ENCODE measurements at regions not wholly inside any gene's neighbourhood (a gene's known extent, or its start where the extent isn't known, plus 50 kb on each side); places are given as distances from the start of the nearest gene placed in this dataset.

DNA sequence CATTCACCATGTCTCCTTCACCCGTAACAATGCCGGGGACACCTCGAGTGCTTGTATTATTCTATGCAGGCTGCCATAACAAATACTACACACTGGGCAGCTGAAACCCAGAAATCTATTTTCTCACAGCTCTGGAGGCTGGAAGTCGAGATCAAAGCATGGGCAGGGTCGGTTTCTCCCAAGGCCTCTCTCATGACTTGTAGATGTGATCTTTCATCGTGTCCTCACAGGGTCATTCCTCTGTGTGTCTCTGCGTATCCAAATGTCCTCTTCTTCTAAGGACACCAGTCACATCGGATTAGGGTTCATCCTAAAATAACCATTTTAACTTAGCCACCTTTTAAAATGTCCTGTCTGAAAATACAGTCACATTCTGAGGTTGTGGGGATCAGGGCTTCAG lies 303.5 kb downstream of the KLF6 start:
- TF ChIP-seq, protein P1, sequence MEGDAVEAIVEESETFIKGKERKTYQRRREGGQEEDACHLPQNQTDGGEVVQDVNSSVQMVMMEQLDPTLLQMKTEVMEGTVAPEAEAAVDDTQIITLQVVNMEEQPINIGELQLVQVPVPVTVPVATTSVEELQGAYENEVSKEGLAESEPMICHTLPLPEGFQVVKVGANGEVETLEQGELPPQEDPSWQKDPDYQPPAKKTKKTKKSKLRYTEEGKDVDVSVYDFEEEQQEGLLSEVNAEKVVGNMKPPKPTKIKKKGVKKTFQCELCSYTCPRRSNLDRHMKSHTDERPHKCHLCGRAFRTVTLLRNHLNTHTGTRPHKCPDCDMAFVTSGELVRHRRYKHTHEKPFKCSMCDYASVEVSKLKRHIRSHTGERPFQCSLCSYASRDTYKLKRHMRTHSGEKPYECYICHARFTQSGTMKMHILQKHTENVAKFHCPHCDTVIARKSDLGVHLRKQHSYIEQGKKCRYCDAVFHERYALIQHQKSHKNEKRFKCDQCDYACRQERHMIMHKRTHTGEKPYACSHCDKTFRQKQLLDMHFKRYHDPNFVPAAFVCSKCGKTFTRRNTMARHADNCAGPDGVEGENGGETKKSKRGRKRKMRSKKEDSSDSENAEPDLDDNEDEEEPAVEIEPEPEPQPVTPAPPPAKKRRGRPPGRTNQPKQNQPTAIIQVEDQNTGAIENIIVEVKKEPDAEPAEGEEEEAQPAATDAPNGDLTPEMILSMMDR (IDR thresholded peaks at IDR 0.05; ENCODE audit: low read depth, low read length) = no peak
- CTCF ChIA-PET = no interaction called here
- no peak overlapping the region for H3K27ac ChIP-seq (ENCODE audit: low read depth, low read length)
- POLR2A ChIA-PET = no interaction called here
- no peaks in the 10 kb centered on the region for H3K27me3 ChIP-seq (ENCODE audit: control insufficient read depth, insufficient read depth, low read length)
- no peak overlapping the region for H3K4me3 ChIP-seq (ENCODE audit: low read depth, low read length)
- DNase-seq (ENCODE audit: low read depth, low spot score) = no peak
- peaks cover 6% of the 10 kb centered on the region for H3K9me3 ChIP-seq (ENCODE audit: control insufficient read depth, insufficient read depth, low read length)

DNA sequence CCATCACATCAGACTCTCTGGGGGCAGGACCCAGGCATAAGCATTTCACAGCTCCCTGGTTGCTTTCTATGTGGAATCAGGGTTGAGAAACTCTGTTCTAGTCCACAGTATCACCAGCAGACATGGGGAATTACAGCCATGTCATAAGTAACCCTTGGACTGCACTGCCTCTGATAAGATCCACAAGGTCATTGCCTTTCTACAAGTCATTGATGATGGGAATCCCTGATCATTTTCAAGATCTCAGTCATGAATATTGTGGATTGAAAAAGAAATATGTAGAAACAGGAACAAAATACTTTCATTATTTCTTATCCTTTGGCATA lies 304.1 kb downstream of the KLF6 start:
- Histone ChIP-seq H3K27me3 (ENCODE audit: control insufficient read depth, insufficient read depth, low read length) (no peaks in the 10 kb centered on the region), H3K9me3 (ENCODE audit: control insufficient read depth, insufficient read depth, low read length) (peaks cover 6% of the 10 kb centered on the region), H3K27ac (ENCODE audit: low read depth, low read length) (no peak overlapping the region), H3K4me3 (ENCODE audit: low read depth, low read length) (no peak overlapping the region)
- TF ChIP-seq, protein P1 (IDR thresholded peaks at IDR 0.05; ENCODE audit: low read depth, low read length) = no peak
- CTCF ChIA-PET = no interaction called here
- DNase-seq (ENCODE audit: low read depth, low spot score) = no peak
- POLR2A ChIA-PET = no interaction called here

GRCh38 chr10:3480281-3480989 lies 304.6 kb downstream of the KLF6 start:
- H3K4me3 ChIP-seq (ENCODE audit: low read depth, low read length) = no peak overlapping the region
- DNase-seq (ENCODE audit: low read depth, low spot score) = no peak
- no peaks in the 10 kb centered on the region for H3K27me3 ChIP-seq (ENCODE audit: control insufficient read depth, insufficient read depth, low read length)
- H3K27ac ChIP-seq (ENCODE audit: low read depth, low read length) = no peak overlapping the region
- H3K9me3 ChIP-seq (ENCODE audit: control insufficient read depth, insufficient read depth, low read length) = peaks cover 6% of the 10 kb centered on the region
- TF ChIP-seq, protein P1 (IDR thresholded peaks at IDR 0.05; ENCODE audit: low read depth, low read length) = no peak
- POLR2A ChIA-PET = no interaction called here
- CTCF ChIA-PET = no interaction called here

DNA sequence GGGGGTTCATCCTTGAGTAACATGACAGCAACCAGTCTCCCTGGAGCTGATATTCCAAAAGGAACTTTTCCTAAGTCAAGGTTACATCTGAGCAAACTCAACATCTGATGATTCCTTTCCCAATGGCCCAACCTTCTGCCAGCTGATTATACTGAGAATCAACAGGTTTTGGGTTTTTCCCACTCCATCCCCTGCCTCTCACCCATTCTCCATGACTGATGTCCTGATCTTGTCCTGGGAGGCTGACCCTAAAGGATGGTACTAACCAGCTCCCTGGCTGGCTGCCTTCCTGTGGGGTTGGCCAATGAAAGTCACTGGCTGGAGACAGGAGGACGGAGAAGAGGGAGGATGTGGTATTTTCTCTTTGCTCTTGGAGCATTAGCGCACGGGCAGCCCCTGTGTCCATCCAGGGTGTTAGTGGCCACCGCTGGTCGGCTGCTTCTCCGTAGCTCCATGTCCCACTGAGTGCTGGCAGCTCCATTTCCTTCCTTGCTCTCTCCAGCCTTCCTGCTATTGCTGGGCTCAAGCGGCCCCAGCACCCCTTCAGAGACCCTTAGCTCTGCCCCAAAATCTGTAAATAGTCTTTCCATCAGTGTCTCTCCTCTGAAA lies 306.2 kb upstream of the PITRM1 start:
- ChIA-PET POLR2A (no interaction called here), CTCF (no interaction called here)
- H3K4me3 ChIP-seq (ENCODE audit: low read depth, low read length) = no peak overlapping the region
- peaks cover 6% of the 10 kb centered on the region for H3K9me3 ChIP-seq (ENCODE audit: control insufficient read depth, insufficient read depth, low read length)
- no peak for DNase-seq (ENCODE audit: low read depth, low spot score)
- TF ChIP-seq, protein P1 (IDR thresholded peaks at IDR 0.05; ENCODE audit: low read depth, low read length) = no peak
- H3K27me3 ChIP-seq (ENCODE audit: control insufficient read depth, insufficient read depth, low read length) = no peaks in the 10 kb centered on the region
- no peak overlapping the region for H3K27ac ChIP-seq (ENCODE audit: low read depth, low read length)

DNA sequence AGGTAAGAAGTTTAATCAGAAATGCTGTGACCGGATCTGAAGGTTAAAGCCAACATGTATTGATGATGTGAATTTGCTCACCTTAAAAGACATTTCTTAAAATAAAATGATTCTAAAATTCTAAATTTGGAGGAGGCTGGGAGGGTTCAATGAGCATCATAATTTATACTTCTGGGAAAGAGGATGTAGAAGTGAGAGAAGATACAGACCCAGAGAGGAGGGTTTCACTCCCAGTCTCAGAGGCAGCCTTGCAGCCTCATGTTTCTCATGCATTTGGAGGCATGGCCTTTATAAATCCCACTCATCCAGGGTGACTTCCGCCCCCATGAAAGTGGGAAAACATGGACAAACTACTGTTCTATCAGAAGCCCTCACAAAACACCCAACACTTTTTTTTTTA lies 305.6 kb upstream of the PITRM1 start:
- H3K27ac ChIP-seq (ENCODE audit: low read depth, low read length) = no peak overlapping the region
- ChIA-PET CTCF (no interaction called here), POLR2A (no interaction called here)
- TF ChIP-seq, protein P1 (IDR thresholded peaks at IDR 0.05; ENCODE audit: low read depth, low read length) = no peak
- H3K27me3 ChIP-seq (ENCODE audit: control insufficient read depth, insufficient read depth, low read length) = no peaks in the 10 kb centered on the region
- H3K4me3 ChIP-seq (ENCODE audit: low read depth, low read length) = no peak overlapping the region
- peaks cover 6% of the 10 kb centered on the region for H3K9me3 ChIP-seq (ENCODE audit: control insufficient read depth, insufficient read depth, low read length)
- no peak for DNase-seq (ENCODE audit: low read depth, low spot score)

Measured in AG04450 (cell line).